K562 (cell line): ENCODE measurements at regions not wholly inside any gene's neighbourhood (a gene's known extent, or its start where the extent isn't known, plus 50 kb on each side); places are given as distances from the start of the nearest gene placed in this dataset.

ENCODE experiments used
- ATAC-seq: fragments of 200-7000 bp; cut with Tn5 transposase; 3 replicates; pipeline ENCODE4 v1.9.1; 2020; ENCODE audit warnings: moderate library complexity
- BruUV-seq: library from RNA; stranded (reverse); fragments of 400-500 nt; replicated peaks from 2 replicates; lab custom pipeline; 2021; lab: Mats Ljungman, UMichigan
- CTCF ChIA-PET: fragments of 300-600 bp; formaldehyde crosslinking; extraction: SDS; loops from one replicate; lab custom pipeline; 2021; ENCODE audit warnings: low intra/inter-chr PET ratio; lab: Yijun Ruan, JAX
- POLR2A ChIA-PET: fragments of 300-600, 350-650 bp; sonication (Branson Sonifier 250); formaldehyde crosslinking; extraction: SDS; loops from one replicate; lab custom pipeline; 2021; ENCODE audit warnings: antibody characterized with exemption, inconsistent platforms; lab: Yijun Ruan, JAX
- DNase-seq, 4 experiments: peaks; one replicate each; pipeline versions ENCODE4 v3.0.0 to v3.0.0-alpha.2; 2011 to 2018; ENCODE audit warnings: low spot score in 3 of 4, mixed read lengths in 3 of 4; ENCODE audit errors: extremely low read depth in 1 of 4
- FAIRE-seq: peaks from 2 replicates; lab custom pipeline; 2011; peaks lifted over from hg19 to GRCh38; lab: Jason Lieb, UNC
- H2AFZ ChIP-seq: 2 replicates; pipeline ENCODE4 v1.6.0; 2011; ENCODE audit warnings: low read depth, low read length, control low read depth, inconsistent platforms
- H3K27ac ChIP-seq: fragments of 200-600 bp; 3 replicates; pipeline ENCODE4 v1.8.0; 2011; ENCODE audit warnings: low read depth, mild to moderate bottlenecking, control low read depth, inconsistent platforms, low read length, moderate library complexity, mixed read lengths; ENCODE audit errors: extremely low read depth
- H3K27me3 ChIP-seq, 2 experiments: fragments of 300-600 bp in 1 of 2; 2 replicates in 1 of 2; 3 replicates in 1 of 2; pipeline versions ENCODE4 v1.6.0 to v1.8.0; 2011; ENCODE audit warnings: inconsistent platforms in 2 of 2, low read length in 2 of 2, mild to moderate bottlenecking in 1 of 2, mixed read lengths in 1 of 2, moderate library complexity in 1 of 2; ENCODE audit not compliant: control insufficient read depth in 2 of 2, insufficient read depth in 2 of 2
- H3K36me3 ChIP-seq: fragments of 300-600 bp; 3 replicates; pipeline ENCODE4 v1.8.0; 2011; ENCODE audit warnings: mild to moderate bottlenecking, low read length, inconsistent platforms; ENCODE audit not compliant: control insufficient read depth, insufficient read depth
- H3K4me1 ChIP-seq, 2 experiments: fragments of 200-600 bp in 1 of 2; replicated peaks in 1 of 2; 2 replicates in 1 of 2; 3 replicates in 1 of 2; pipeline versions ENCODE4 v1.5.1 to v1.8.0; 2011; ENCODE audit warnings: inconsistent platforms in 2 of 2, low read length in 2 of 2, mild to moderate bottlenecking in 1 of 2, mixed read lengths in 1 of 2, moderate library complexity in 1 of 2; ENCODE audit not compliant: control insufficient read depth in 2 of 2, insufficient read depth in 2 of 2
- H3K4me2 ChIP-seq: 2 replicates; pipeline ENCODE4 v1.6.1; 2011; ENCODE audit warnings: low read length, control low read depth, inconsistent platforms, mixed read lengths; ENCODE audit not compliant: insufficient read depth
- H3K4me3 ChIP-seq: fragments of 200-600 bp; sonication (generic), shearing (Covaris generic); 2 replicates; pipeline ENCODE4 v1.5.1; 2016; ENCODE audit warnings: control low read depth, inconsistent platforms
- H3K79me2 ChIP-seq: fragments of 200-600 bp; 3 replicates; pipeline ENCODE4 v1.8.0; 2011; ENCODE audit warnings: low read length, inconsistent platforms; ENCODE audit not compliant: control insufficient read depth, insufficient read depth
- H3K9ac ChIP-seq, 2 experiments: 2 replicates each; pipeline versions ENCODE4 v1.6.0 to v1.6.1; 2011; ENCODE audit warnings: low read depth in 2 of 2, low read length in 2 of 2, control low read depth in 1 of 2, inconsistent platforms in 1 of 2, mild to moderate bottlenecking in 1 of 2, mixed read lengths in 1 of 2; ENCODE audit not compliant: insufficient read depth in 1 of 2
- H3K9me1 ChIP-seq: one replicate; pipeline ENCODE4 v1.6.0; 2011; ENCODE audit warnings: inconsistent platforms, mild to moderate bottlenecking, low read length, moderate library complexity; ENCODE audit not compliant: control insufficient read depth, insufficient read depth
- H3K9me3 ChIP-seq: replicated peaks from 2 replicates; pipeline ENCODE4 v1.5.1; 2011; ENCODE audit warnings: low read depth, low read length, inconsistent platforms; ENCODE audit not compliant: control insufficient read depth, insufficient read depth
- H4K20me1 ChIP-seq: replicated peaks from 2 replicates; pipeline ENCODE4 v1.6.1; 2011; ENCODE audit warnings: low read length, inconsistent platforms, mixed read lengths; ENCODE audit not compliant: control insufficient read depth, insufficient read depth
- ARID1B ChIP-seq: fragments of 450-650 bp; IDR thresholded peaks from 2 replicates; pipeline ENCODE4 v1.6.1; 2016; ENCODE audit warnings: antibody characterized with exemption, mild to moderate bottlenecking, inconsistent platforms
- EGR1 ChIP-seq: fragments of 450-650 bp; conservative IDR thresholded peaks from 2 replicates; pipeline ENCODE4 v1.6.1; 2017; ENCODE audit warnings: mild to moderate bottlenecking
- EHMT2 ChIP-seq: fragments of 450-650 bp; IDR thresholded peaks from 2 replicates; pipeline ENCODE4 v1.6.1; 2018; ENCODE audit warnings: antibody characterized with exemption
- FOXJ2 ChIP-seq: fragments of 200-800 bp; sonication (Bioruptor generic); IDR thresholded peaks from 2 replicates; pipeline ENCODE4 v1.6.1; 2016; ENCODE audit warnings: missing genetic modification characterization, missing compliant biosample characterization
- GTF3C2 ChIP-seq: IDR thresholded peaks from 3 replicates; pipeline ENCODE4 v1.6.1; 2011; ENCODE audit warnings: borderline replicate concordance, mild to moderate bottlenecking, moderate library complexity; ENCODE audit not compliant: insufficient read length; ENCODE audit errors: extremely low read depth
- ILK ChIP-seq: fragments of 450-650 bp; IDR thresholded peaks from 2 replicates; pipeline ENCODE4 v1.6.1; 2016; ENCODE audit warnings: missing genetic modification characterization, low read depth, mild to moderate bottlenecking, missing compliant biosample characterization, moderate library complexity, borderline replicate concordance
- KDM1A ChIP-seq, 2 experiments: fragments of 450-650 bp; IDR thresholded peaks; 2 replicates each; pipeline ENCODE4 v1.6.1; 2016; ENCODE audit warnings: mild to moderate bottlenecking in 2 of 2
- MYC ChIP-seq, 2 experiments: fragments of 250-450 bp in 1 of 2; sonication (Bioruptor Pico) in 1 of 2; IDR thresholded peaks; 2 replicates each; pipeline versions ENCODE4 v1.5.1 to v1.6.1; 2012 to 2021; ENCODE audit warnings: low read depth in 2 of 2, borderline replicate concordance in 1 of 2, improper control_type of control experiment in 1 of 2, low read length in 1 of 2, mild to moderate bottlenecking in 1 of 2, moderate library complexity in 1 of 2
- NFXL1 ChIP-seq: fragments of 450-650 bp; formaldehyde crosslinking; IDR thresholded peaks from 2 replicates; pipeline ENCODE4 v1.4.0; 2021; ENCODE audit warnings: mild to moderate bottlenecking
- SIRT6 ChIP-seq: IDR thresholded peaks from one replicate; pipeline ENCODE4 v1.6.1; 2012; ENCODE audit warnings: low read depth, mild to moderate bottlenecking, control low read depth, inconsistent platforms, low read length, moderate library complexity
- SMAD1 ChIP-seq: fragments of 150-350 bp; IDR thresholded peaks from 2 replicates; pipeline ENCODE4 v1.6.1; 2014; ENCODE audit warnings: low read length, low read depth; ENCODE audit not compliant: partially characterized antibody
- TRIM24 ChIP-seq, 2 experiments: fragments of 450-650 bp; IDR thresholded peaks; 2 replicates each; pipeline ENCODE4 v1.6.1; 2016
- ZNF212 ChIP-seq: fragments of 450-650 bp; formaldehyde crosslinking; IDR thresholded peaks from 2 replicates; pipeline ENCODE4 v1.4.0; 2020; ENCODE audit warnings: mild to moderate bottlenecking
- WGBS: fragments of 100-300 bp; shearing (Covaris generic); methylation state at CpG from one replicate; pipeline ENCODE4 v1.1.6; 2016; ENCODE audit warnings: low coverage, mixed read lengths; ENCODE audit not compliant: insufficient coverage; ENCODE audit errors: missing lambda C conversion rate; 5-methylcytosine and 5-hydroxymethylcytosine counted together
- in situ Hi-C: fragments of 300-500 bp; cut with MboI; formaldehyde crosslinking; loops from 4 replicates; pipeline ENCODE4 v1.15.0; 2018; ENCODE audit warnings: inconsistent platforms, mixed read lengths
- intact Hi-C: fragments of 100-400 bp; cut with micrococcal nuclease; formaldehyde crosslinking; loops from 2 replicates; pipeline ENCODE4 v1.14.2; 2022

GRCh38 chr11:130769782-130770535 is 146.3 kb downstream of the SNX19 start:
- DNase-seq, result no peak
- CTCF ChIA-PET, result no interaction called here
- intact Hi-C loops, result no loop called here
- Histone ChIP-seq H3K9me3 (no peaks in the 10 kb centered on the region), H3K27ac (no peak overlapping the region), H3K9ac (no peak overlapping the region), H3K4me2 (no peak overlapping the region), H3K9me1 (peaks cover 3% of the 10 kb centered on the region), H3K4me3 (no peak overlapping the region), H2AFZ (no peak overlapping the region), H3K79me2 (no peaks in the 10 kb centered on the region), H3K27me3 (peaks cover 0 to 21% of the 10 kb centered on the region in 2 experiments; a peak in 2 of 5 replicates), H3K36me3 (no peaks in the 10 kb centered on the region), H3K4me1 (no peaks in the 10 kb centered on the region), H4K20me1 (no peaks in the 10 kb centered on the region; the same call in 1 of the 2 replicates)
- FAIRE-seq, result no peak
- 0% methylated on average over 8 of the region's 8 CpGs for WGBS
- POLR2A ChIA-PET, result interaction anchor here (1.0 kb wide), 1 partner anchor 18 kb away, joined by 3 read pairs; no protein-coding TSS in a partner anchor
- no peak for ATAC-seq
- TF ChIP-seq SMAD1 (no peak), GTF3C2 (no peak), TRIM24 (IDR thresholded peaks at IDR 0.05) (no peak), SIRT6 (no peak), MYC (IDR thresholded peaks at IDR 0.05; ENCODE audit: low read depth, low read length) (no peak), MYC (CRISPR knock-in tag; IDR thresholded peaks at IDR 0.05; ENCODE audit: borderline replicate concordance, low read depth) (no peak), ILK (no peak), FOXJ2 (tag) (no peak), ZNF212 (CRISPR knock-in tag) (no peak), EGR1 (no peak), KDM1A (IDR thresholded peaks at IDR 0.05) (no peak), EHMT2 (no peak), ARID1B (no peak), NFXL1 (CRISPR knock-in tag) (no peak)
- no TSS peak for BruUV-seq
- in situ Hi-C loops, result no loop called here
